GM12878 (cell line): ENCODE measurements at regions not wholly inside any gene's neighbourhood (a gene's known extent, or its start where the extent isn't known, plus 50 kb on each side); places are given as distances from the start of the nearest gene placed in this dataset.

Experiments used
- ATAC-seq: fragments of 200-7000 bp; cut with Tn5 transposase; 3 replicates; pipeline ENCODE4 v1.9.1; 2020; ENCODE audit warnings: mild to moderate bottlenecking, moderate library complexity
- BruUV-seq: library from RNA; stranded (reverse); fragments of 400-500 nt; replicated peaks from 2 replicates; lab custom pipeline; 2021; lab: Mats Ljungman, UMichigan
- CTCF ChIA-PET: fragments of 300-600 bp; sonication (Branson Sonifier 250); formaldehyde crosslinking; extraction: SDS; loops from one replicate; lab custom pipeline; 2021; ENCODE audit warnings: inconsistent platforms; lab: Yijun Ruan, JAX
- POLR2A ChIA-PET: fragments of 350-600 bp; formaldehyde crosslinking; extraction: SDS; loops from one replicate; lab custom pipeline; 2021; ENCODE audit warnings: inconsistent platforms; lab: Charles Lee
- RAD21 ChIA-PET: fragments of 300-600 bp; sonication (Branson Sonifier 250); formaldehyde crosslinking; loops from one replicate; lab custom pipeline; 2023; ENCODE audit warnings: antibody characterized with exemption; ENCODE audit not compliant: unreplicated experiment; lab: Charles Lee
- SMC1A ChIA-PET: fragments of 300-600 bp; sonication (Branson Sonifier 250); formaldehyde crosslinking; loops from one replicate; lab custom pipeline; 2023; ENCODE audit not compliant: unreplicated experiment, uncharacterized antibody; lab: Charles Lee
- DNase-seq: peaks from one replicate; pipeline ENCODE4 v3.0.0-alpha.2; 2011; ENCODE audit warnings: low read depth, low spot score
- FAIRE-seq: peaks from 3 replicates; lab custom pipeline; 2011; peaks lifted over from hg19 to GRCh38; lab: Jason Lieb, UNC
- H2AFZ ChIP-seq: 2 replicates; pipeline ENCODE4 v1.6.0; 2011; ENCODE audit warnings: low read depth, low read length, control low read depth; ENCODE audit not compliant: control insufficient read depth
- H3K27ac ChIP-seq: 2 replicates; pipeline ENCODE4 v1.5.1; 2011; ENCODE audit warnings: control low read depth; ENCODE audit not compliant: control insufficient read depth, insufficient read depth
- H3K27me3 ChIP-seq, 2 experiments: replicated peaks in 1 of 2; 2 replicates each; pipeline versions ENCODE4 v1.6.0 to v1.6.1; 2011; ENCODE audit warnings: low read length in 1 of 2; ENCODE audit not compliant: control insufficient read depth in 2 of 2, insufficient read depth in 2 of 2
- H3K36me3 ChIP-seq, 2 experiments: 2 replicates each; pipeline ENCODE4 v1.5.1; 2011; ENCODE audit warnings: low read length in 1 of 2; ENCODE audit not compliant: control insufficient read depth in 2 of 2, insufficient read depth in 2 of 2
- H3K4me1 ChIP-seq: 2 replicates; pipeline ENCODE4 v1.6.1; 2011; ENCODE audit warnings: mild to moderate bottlenecking, low read length, moderate library complexity, mixed read lengths; ENCODE audit not compliant: control insufficient read depth, insufficient read depth
- H3K4me2 ChIP-seq: 2 replicates; pipeline ENCODE4 v1.6.0; 2011; ENCODE audit warnings: control low read depth; ENCODE audit not compliant: control insufficient read depth, insufficient read depth
- H3K4me3 ChIP-seq: fragments of 200-600 bp; sonication (generic); 2 replicates; pipeline ENCODE4 v1.5.1; 2016
- H3K79me2 ChIP-seq: 2 replicates; pipeline ENCODE4 v1.6.0; 2011; ENCODE audit warnings: low read length; ENCODE audit not compliant: control insufficient read depth, insufficient read depth
- H3K9ac ChIP-seq: 2 replicates; pipeline ENCODE4 v1.8.0; 2011; ENCODE audit warnings: low read length, control low read depth, mixed read lengths; ENCODE audit not compliant: control insufficient read depth, insufficient read depth
- H3K9me3 ChIP-seq: replicated peaks from 3 replicates; pipeline ENCODE4 v1.5.1; 2011; ENCODE audit warnings: mild to moderate bottlenecking, low read length; ENCODE audit not compliant: control insufficient read depth, insufficient read depth
- H4K20me1 ChIP-seq: 2 replicates; pipeline ENCODE4 v1.6.0; 2011; ENCODE audit not compliant: control insufficient read depth, insufficient read depth
- EP300 ChIP-seq, 2 experiments: fragments of 150-350 bp in 1 of 2; IDR thresholded peaks; 2 replicates each; pipeline ENCODE4 v1.6.1; 2011 to 2012; ENCODE audit warnings: low read depth in 2 of 2, low read length in 2 of 2, borderline replicate concordance in 1 of 2, improper control_type of control experiment in 1 of 2, inconsistent platforms in 1 of 2; ENCODE audit not compliant: control insufficient read depth in 1 of 2
- NRF1 ChIP-seq: conservative IDR thresholded peaks from 2 replicates; pipeline ENCODE4 v1.6.1; 2011; ENCODE audit warnings: mild to moderate bottlenecking, low read depth, low read length, improper control_type of control experiment
- SUPT20H ChIP-seq: IDR thresholded peaks from 2 replicates; pipeline ENCODE4 v1.6.1; 2011; ENCODE audit warnings: low read depth, mild to moderate bottlenecking, low read length, moderate library complexity, borderline replicate concordance; ENCODE audit not compliant: control insufficient read depth
- ZNF622 ChIP-seq: fragments of 450-650 bp; IDR thresholded peaks from 2 replicates; pipeline ENCODE4 v1.6.1; 2017; ENCODE audit warnings: mild to moderate bottlenecking, inconsistent platforms
- in situ Hi-C: fragments of 300-500 bp; cut with MboI; formaldehyde crosslinking; loops from 9 replicates; pipeline ENCODE4 v1.14.3; 2018; ENCODE audit warnings: mixed read lengths
- intact Hi-C: fragments of 100-400 bp; cut with micrococcal nuclease; formaldehyde crosslinking; loops from one replicate; pipeline ENCODE4 v1.14.2; 2022; ENCODE audit not compliant: unreplicated experiment
- TF ChIP-seq, protein P1 (sequence below): fragments of 450-650 bp; IDR thresholded peaks from 2 replicates; pipeline ENCODE4 v1.6.1; 2017; ENCODE audit warnings: mild to moderate bottlenecking, low read depth, inconsistent platforms; ENCODE audit not compliant: poor library complexity, severe bottlenecking
- TF ChIP-seq, protein P2 (sequence below): IDR thresholded peaks from 2 replicates; pipeline ENCODE4 v1.6.1; 2012; ENCODE audit warnings: low read depth, low read length, improper control_type of control experiment
- TF ChIP-seq, protein P3 (sequence below): fragments of 450-650 bp; IDR thresholded peaks from 2 replicates; pipeline ENCODE4 v1.6.1; 2018; ENCODE audit warnings: mild to moderate bottlenecking, low read depth, moderate library complexity; ENCODE audit not compliant: partially characterized antibody

DNA sequence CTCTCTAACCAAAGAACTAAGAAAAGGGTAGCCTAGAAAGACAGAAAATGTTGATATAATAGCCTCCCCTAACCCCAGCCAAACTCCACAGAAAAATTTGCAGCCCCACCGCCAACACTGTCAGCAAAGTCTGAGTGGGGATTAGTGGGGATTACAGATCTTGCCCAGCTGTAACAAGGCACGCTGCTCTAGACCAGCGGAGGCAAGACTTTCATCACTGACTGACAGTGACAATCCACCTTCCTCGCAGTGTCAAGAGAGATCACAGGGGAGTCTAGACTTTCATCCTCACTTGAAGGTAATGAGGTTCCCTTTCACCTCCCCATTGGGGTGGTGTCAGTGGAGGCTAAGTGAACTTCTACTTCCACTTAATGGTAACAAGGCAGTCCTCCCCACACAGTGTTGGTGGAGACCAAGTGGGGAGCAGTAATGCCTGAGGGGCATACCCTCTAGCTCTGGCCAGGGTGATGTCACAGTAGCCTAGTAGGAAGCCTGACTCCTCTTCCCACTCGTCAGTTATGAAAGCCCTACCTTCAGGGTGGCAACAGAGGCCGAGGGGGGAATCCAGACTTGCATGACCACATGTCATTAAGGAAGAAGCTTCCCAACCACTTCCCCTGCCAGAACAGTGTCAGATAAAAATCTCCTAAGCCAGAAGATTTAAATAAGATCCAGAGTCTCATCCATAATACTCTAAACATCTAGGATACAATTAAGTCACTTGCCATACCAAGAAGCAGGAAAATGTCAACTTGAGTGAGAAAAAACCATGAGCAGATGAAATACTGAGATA is 91.7 kb upstream of the RASSF8 start (continued):
- TF ChIP-seq, protein P1, sequence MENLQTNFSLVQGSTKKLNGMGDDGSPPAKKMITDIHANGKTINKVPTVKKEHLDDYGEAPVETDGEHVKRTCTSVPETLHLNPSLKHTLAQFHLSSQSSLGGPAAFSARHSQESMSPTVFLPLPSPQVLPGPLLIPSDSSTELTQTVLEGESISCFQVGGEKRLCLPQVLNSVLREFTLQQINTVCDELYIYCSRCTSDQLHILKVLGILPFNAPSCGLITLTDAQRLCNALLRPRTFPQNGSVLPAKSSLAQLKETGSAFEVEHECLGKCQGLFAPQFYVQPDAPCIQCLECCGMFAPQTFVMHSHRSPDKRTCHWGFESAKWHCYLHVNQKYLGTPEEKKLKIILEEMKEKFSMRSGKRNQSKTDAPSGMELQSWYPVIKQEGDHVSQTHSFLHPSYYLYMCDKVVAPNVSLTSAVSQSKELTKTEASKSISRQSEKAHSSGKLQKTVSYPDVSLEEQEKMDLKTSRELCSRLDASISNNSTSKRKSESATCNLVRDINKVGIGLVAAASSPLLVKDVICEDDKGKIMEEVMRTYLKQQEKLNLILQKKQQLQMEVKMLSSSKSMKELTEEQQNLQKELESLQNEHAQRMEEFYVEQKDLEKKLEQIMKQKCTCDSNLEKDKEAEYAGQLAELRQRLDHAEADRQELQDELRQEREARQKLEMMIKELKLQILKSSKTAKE: no peak
- TF ChIP-seq, protein P2, sequence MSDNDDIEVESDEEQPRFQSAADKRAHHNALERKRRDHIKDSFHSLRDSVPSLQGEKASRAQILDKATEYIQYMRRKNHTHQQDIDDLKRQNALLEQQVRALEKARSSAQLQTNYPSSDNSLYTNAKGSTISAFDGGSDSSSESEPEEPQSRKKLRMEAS: no peak
- TF ChIP-seq, protein P3, sequence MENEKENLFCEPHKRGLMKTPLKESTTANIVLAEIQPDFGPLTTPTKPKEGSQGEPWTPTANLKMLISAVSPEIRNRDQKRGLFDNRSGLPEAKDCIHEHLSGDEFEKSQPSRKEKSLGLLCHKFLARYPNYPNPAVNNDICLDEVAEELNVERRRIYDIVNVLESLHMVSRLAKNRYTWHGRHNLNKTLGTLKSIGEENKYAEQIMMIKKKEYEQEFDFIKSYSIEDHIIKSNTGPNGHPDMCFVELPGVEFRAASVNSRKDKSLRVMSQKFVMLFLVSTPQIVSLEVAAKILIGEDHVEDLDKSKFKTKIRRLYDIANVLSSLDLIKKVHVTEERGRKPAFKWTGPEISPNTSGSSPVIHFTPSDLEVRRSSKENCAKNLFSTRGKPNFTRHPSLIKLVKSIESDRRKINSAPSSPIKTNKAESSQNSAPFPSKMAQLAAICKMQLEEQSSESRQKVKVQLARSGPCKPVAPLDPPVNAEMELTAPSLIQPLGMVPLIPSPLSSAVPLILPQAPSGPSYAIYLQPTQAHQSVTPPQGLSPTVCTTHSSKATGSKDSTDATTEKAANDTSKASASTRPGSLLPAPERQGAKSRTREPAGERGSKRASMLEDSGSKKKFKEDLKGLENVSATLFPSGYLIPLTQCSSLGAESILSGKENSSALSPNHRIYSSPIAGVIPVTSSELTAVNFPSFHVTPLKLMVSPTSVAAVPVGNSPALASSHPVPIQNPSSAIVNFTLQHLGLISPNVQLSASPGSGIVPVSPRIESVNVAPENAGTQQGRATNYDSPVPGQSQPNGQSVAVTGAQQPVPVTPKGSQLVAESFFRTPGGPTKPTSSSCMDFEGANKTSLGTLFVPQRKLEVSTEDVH: no peak
- TF ChIP-seq NRF1 (no peak), SUPT20H (no peak)

DNA sequence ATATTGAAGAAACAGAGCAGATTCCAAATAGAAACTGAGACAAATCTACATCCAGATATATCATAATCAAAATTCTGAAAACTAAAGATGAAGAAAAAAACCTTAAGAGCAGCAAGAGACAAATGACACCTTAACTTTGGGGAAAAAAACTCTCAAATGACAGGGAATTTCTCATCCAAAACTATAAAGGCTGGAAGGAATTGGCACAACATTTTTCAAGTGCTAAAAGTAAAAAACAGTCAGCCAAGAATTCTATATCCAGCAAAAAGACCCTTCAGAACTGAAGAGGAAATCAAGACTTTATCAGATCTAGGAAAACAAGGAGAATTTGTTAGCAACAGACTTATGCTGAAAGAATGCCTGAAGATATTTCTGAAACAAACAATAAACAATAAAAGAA is 90.3 kb upstream of the RASSF8 start:
- BruUV-seq: no TSS peak
- H3K27ac ChIP-seq: no peak overlapping the region
- ChIA-PET RAD21 (no interaction called here), POLR2A (no interaction called here), CTCF (no interaction called here), SMC1A (no interaction called here)
- H4K20me1 ChIP-seq: no peaks in the 10 kb centered on the region
- no peaks in the 10 kb centered on the region for H3K4me1 ChIP-seq
- in situ Hi-C loops: no loop called here
- no peaks in the 10 kb centered on the region for H3K27me3 ChIP-seq
- TF ChIP-seq ZNF622 (no peak), EP300 (IDR thresholded peaks at IDR 0.05; ENCODE audit: borderline replicate concordance in 1 of 2, control insufficient read depth in 1 of 2, low read depth in 2 of 2, low read length in 2 of 2) (no peak)
- no peak overlapping the region for H2AFZ ChIP-seq
- no peaks in the 10 kb centered on the region for H3K9me3 ChIP-seq
- H3K9ac ChIP-seq: no peak overlapping the region
- no peak overlapping the region for H3K4me2 ChIP-seq
- no peak for FAIRE-seq
- H3K4me3 ChIP-seq: no peak overlapping the region
- no peak for DNase-seq
- no peaks in the 10 kb centered on the region for H3K36me3 ChIP-seq
- intact Hi-C loops: no loop called here
- no peak for ATAC-seq
- H3K79me2 ChIP-seq: no peaks in the 10 kb centered on the region
